ENCODE measurements at regions not wholly inside any gene's neighbourhood (a gene's known extent, or its start where the extent isn't known, plus 50 kb on each side); places are given as distances from the start of the nearest gene placed in this dataset.

DNA sequence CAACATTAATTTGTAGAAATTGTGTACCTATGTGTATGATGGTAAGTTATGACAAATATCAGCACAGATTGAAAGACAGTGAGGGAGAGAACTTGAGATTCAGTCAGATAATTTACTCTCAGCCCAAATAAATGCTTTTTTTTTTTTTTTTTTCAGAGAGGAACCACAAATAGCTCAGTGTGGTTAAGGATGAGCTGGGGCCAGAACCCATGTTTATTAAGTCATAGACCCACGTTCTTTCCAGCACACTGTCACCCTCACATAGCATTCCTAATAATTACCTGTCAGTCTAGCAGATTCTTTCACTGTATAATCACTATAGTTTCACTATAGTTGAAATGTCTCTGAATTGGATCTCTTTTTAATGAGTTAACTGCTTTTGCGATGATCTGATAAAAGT is 246.1 kb downstream of the ZIC1 start:
- Histone ChIP-seq H4K20me1 (ENCODE audit: control insufficient read depth, insufficient read depth, low read depth, low read length) (no peaks in the 10 kb centered on the region), H3F3A (ENCODE audit: control insufficient read depth, insufficient read depth) (no peaks in the 10 kb centered on the region), H3K9me3 (ENCODE audit: control insufficient read depth, insufficient read depth, low read length) (no peaks in the 10 kb centered on the region), H3K27me3 (ENCODE audit: control insufficient read depth, low read length) (no peaks in the 10 kb centered on the region), H3K4me2 (ENCODE audit: low read length) (no peak overlapping the region), H3K27ac (ENCODE audit: low read depth, low read length) (no peak overlapping the region), H3K9me2 (replicated peaks; ENCODE audit: control insufficient read depth, low read length) (no peaks in the 10 kb centered on the region), H3K36me3 (ENCODE audit: control insufficient read depth, low read length) (no peaks in the 10 kb centered on the region), H3K4me1 (ENCODE audit: control insufficient read depth, low read length) (no peaks in the 10 kb centered on the region), H3K79me2 (ENCODE audit: control insufficient read depth, low read length) (no peaks in the 10 kb centered on the region), H3K4me3 (ENCODE audit: low read length) (no peak overlapping the region)
- TF ChIP-seq, protein P1, sequence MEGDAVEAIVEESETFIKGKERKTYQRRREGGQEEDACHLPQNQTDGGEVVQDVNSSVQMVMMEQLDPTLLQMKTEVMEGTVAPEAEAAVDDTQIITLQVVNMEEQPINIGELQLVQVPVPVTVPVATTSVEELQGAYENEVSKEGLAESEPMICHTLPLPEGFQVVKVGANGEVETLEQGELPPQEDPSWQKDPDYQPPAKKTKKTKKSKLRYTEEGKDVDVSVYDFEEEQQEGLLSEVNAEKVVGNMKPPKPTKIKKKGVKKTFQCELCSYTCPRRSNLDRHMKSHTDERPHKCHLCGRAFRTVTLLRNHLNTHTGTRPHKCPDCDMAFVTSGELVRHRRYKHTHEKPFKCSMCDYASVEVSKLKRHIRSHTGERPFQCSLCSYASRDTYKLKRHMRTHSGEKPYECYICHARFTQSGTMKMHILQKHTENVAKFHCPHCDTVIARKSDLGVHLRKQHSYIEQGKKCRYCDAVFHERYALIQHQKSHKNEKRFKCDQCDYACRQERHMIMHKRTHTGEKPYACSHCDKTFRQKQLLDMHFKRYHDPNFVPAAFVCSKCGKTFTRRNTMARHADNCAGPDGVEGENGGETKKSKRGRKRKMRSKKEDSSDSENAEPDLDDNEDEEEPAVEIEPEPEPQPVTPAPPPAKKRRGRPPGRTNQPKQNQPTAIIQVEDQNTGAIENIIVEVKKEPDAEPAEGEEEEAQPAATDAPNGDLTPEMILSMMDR (IDR thresholded peaks at IDR 0.05; ENCODE audit: low read depth, low read length, poor library complexity, severe bottlenecking) = no peak

DNA sequence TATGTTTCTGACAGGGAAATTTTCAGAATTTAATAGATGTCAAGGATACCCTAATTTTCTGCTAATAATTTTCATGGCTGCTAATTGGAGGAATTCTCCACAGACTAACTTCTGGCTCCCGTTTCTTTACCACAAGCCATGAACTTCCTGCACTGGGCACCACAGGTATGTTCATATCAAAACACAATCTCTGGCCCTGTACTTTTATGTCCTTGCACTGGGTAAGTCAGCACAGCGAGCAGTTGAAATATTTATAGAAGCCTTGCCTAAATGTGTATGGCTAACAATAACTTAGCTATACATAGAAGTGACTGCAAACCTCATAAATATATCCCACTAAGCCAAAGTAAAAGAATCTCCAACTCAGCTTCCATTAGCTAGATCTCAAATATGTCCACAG is 246.9 kb downstream of the ZIC1 start:
- no peak for TF ChIP-seq EZH2phosphoT487 (IDR thresholded peaks at IDR 0.05; ENCODE audit: borderline replicate concordance, low read length)
- no peaks in the 10 kb centered on the region for H3F3A ChIP-seq (ENCODE audit: control insufficient read depth, insufficient read depth)
- no peak overlapping the region for H3K27ac ChIP-seq (ENCODE audit: low read depth, low read length)
- no peak overlapping the region for H3K4me3 ChIP-seq (ENCODE audit: low read length)
- no peak overlapping the region for H3K4me2 ChIP-seq (ENCODE audit: low read length)
- H3K9me2 ChIP-seq (replicated peaks; ENCODE audit: control insufficient read depth, low read length) = no peaks in the 10 kb centered on the region
- H4K20me1 ChIP-seq (ENCODE audit: control insufficient read depth, insufficient read depth, low read depth, low read length) = no peaks in the 10 kb centered on the region
- no peaks in the 10 kb centered on the region for H3K79me2 ChIP-seq (ENCODE audit: control insufficient read depth, low read length)
- H3K9me3 ChIP-seq (ENCODE audit: control insufficient read depth, insufficient read depth, low read length) = no peaks in the 10 kb centered on the region
- H3K36me3 ChIP-seq (ENCODE audit: control insufficient read depth, low read length) = no peaks in the 10 kb centered on the region
- H3K27me3 ChIP-seq (ENCODE audit: control insufficient read depth, low read length) = no peaks in the 10 kb centered on the region
- no peaks in the 10 kb centered on the region for H3K4me1 ChIP-seq (ENCODE audit: control insufficient read depth, low read length)

DNA sequence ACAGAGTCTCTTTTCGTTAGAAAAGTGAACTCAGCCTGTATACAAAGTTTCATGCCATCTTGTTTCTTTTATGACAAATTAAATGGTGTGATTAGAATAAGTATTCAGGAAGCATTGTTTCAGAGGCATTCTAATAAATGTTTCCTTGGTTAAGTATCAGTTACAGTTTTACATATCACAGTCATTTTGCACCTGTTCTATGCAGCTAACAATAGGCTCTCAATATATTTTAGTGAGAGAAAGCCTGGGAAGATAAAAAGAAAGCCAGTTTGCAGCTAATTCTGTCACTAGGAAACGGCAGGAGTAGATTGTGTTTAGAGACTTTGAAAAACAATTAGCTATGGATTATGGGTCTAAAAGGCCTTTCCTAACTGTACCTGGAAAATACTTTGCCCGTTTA is 252.8 kb downstream of the ZIC1 start:
- Histone ChIP-seq H3K27ac (ENCODE audit: low read depth, low read length) (no peak overlapping the region), H3K9me2 (replicated peaks; ENCODE audit: control insufficient read depth, low read length) (no peaks in the 10 kb centered on the region), H4K20me1 (ENCODE audit: control insufficient read depth, insufficient read depth, low read depth, low read length) (no peaks in the 10 kb centered on the region), H3K36me3 (ENCODE audit: control insufficient read depth, low read length) (no peaks in the 10 kb centered on the region), H3K4me1 (ENCODE audit: control insufficient read depth, low read length) (no peaks in the 10 kb centered on the region), H3K4me3 (ENCODE audit: low read length) (no peak overlapping the region), H3F3A (ENCODE audit: control insufficient read depth, insufficient read depth) (no peaks in the 10 kb centered on the region), H3K27me3 (ENCODE audit: control insufficient read depth, low read length) (no peaks in the 10 kb centered on the region), H3K9me3 (ENCODE audit: control insufficient read depth, insufficient read depth, low read length) (no peaks in the 10 kb centered on the region), H3K79me2 (ENCODE audit: control insufficient read depth, low read length) (no peaks in the 10 kb centered on the region), H3K4me2 (ENCODE audit: low read length) (no peak overlapping the region)
- TF ChIP-seq, protein P1 (IDR thresholded peaks at IDR 0.05; ENCODE audit: low read depth, low read length, poor library complexity, severe bottlenecking) = no peak

DNA sequence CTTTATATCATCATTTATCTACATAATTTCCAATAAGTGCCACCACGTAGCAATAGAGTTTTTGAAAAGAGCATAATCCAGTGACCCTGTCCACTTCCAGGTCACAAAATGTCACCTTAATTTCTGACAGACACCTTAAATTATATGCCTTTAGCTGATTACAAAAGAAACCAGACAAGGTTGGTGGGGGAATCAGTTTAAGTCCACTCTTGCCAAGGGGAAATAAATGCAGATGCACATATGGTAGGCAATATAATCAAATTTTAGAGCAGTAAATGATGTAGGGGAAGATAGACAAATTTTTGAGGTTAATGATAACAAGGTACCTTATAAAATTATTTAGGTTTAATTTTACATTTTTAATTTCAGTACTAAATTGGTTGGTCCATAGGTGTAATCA is 253.5 kb downstream of the ZIC1 start:
- no peaks in the 10 kb centered on the region for H3K9me3 ChIP-seq (ENCODE audit: control insufficient read depth, insufficient read depth, low read length)
- H4K20me1 ChIP-seq (ENCODE audit: control insufficient read depth, insufficient read depth, low read depth, low read length) = no peaks in the 10 kb centered on the region
- no peaks in the 10 kb centered on the region for H3K79me2 ChIP-seq (ENCODE audit: control insufficient read depth, low read length)
- no peak for TF ChIP-seq EZH2phosphoT487 (IDR thresholded peaks at IDR 0.05; ENCODE audit: borderline replicate concordance, low read length)
- TF ChIP-seq, protein P1 (IDR thresholded peaks at IDR 0.05; ENCODE audit: low read depth, low read length, poor library complexity, severe bottlenecking) = no peak
- H3K4me3 ChIP-seq (ENCODE audit: low read length) = no peak overlapping the region
- no peak overlapping the region for H3K27ac ChIP-seq (ENCODE audit: low read depth, low read length)
- H3K27me3 ChIP-seq (ENCODE audit: control insufficient read depth, low read length) = no peaks in the 10 kb centered on the region
- no peaks in the 10 kb centered on the region for H3K36me3 ChIP-seq (ENCODE audit: control insufficient read depth, low read length)
- H3F3A ChIP-seq (ENCODE audit: control insufficient read depth, insufficient read depth) = no peaks in the 10 kb centered on the region
- H3K4me2 ChIP-seq (ENCODE audit: low read length) = no peak overlapping the region
- no peaks in the 10 kb centered on the region for H3K9me2 ChIP-seq (replicated peaks; ENCODE audit: control insufficient read depth, low read length)
- no peaks in the 10 kb centered on the region for H3K4me1 ChIP-seq (ENCODE audit: control insufficient read depth, low read length)
